ENCODE measurements at regions not wholly inside any gene's neighbourhood (a gene's known extent, or its start where the extent isn't known, plus 50 kb on each side); places are given as distances from the start of the nearest gene placed in this dataset.
A peak's percentile ranks its signal among the peaks of the same experiment; 100 is the strongest.

DNA sequence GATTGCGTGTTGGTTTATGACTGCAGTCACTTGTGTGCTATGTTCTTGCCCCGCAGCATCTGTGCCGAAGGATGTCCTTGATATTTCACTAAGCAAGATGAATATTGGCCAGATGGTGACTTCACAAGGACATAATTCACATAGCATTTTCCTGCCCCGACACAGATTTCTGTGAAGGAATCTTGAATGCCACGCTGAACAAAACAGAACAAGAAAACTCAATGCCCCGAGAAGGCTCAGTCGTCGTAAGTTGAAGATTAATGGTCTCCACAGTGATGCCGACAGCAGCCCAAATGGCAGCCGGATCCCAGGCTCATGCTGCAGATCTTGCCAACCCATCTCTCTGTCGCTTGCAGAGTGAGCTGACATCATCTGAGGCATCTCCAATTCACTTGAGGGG, 145.9 kb downstream of the CPEB2 start:
- no peak for ATAC-seq
- Histone ChIP-seq H3K4me1 (peaks cover 12% of the 10 kb centered on the region), H3K4me3 (no peak overlapping the region), H3K27me3 (ENCODE audit: low read depth) (no peaks in the 10 kb centered on the region), H3K27ac (no peak overlapping the region), H3K36me3 (no peaks in the 10 kb centered on the region), H3K9me3 (no peaks in the 10 kb centered on the region)
- intact Hi-C loops (cut with DNase I): no loop called here
- TF ChIP-seq CTCF (IDR thresholded peaks at IDR 0.05): no peak
- DNase-seq: no peak

GRCh38 chr4:15148691-15149090, 146.4 kb downstream of the CPEB2 start:
- TF ChIP-seq CTCF (IDR thresholded peaks at IDR 0.05): no peak
- Histone ChIP-seq H3K9me3 (no peaks in the 10 kb centered on the region), H3K27me3 (ENCODE audit: low read depth) (no peaks in the 10 kb centered on the region), H3K27ac (no peak overlapping the region), H3K4me3 (no peak overlapping the region), H3K36me3 (no peaks in the 10 kb centered on the region), H3K4me1 (peaks cover 12% of the 10 kb centered on the region)
- no peak for DNase-seq
- ATAC-seq: no peak
- intact Hi-C loops (cut with DNase I): no loop called here

DNA sequence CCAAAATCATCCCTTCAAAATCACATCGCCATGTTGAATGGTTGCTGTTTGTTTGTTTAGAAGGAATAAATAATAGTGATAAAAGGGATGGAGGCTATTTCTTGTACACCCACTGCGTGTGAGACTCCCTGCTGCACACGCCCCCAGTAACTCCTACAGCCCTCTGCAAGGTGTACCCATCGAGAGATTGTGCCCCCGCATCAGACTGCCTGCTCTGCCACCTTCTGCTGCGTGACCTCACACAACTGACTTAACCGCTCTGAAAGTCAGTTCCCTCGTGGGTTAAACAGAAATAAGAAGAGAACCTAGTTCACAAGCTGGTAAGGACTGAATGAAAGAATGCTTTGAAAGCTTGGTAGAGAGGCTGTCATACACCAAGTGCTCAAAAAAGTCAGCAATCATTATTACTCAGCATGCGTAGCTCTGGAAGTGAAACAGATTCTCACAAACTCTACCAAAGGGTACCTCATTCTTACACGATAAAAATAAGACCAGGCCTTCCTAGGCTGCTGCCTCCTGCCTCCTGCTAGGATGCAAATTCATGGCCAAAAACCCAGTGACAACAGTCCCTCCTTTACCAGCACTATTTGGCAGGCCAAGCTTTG, 147.1 kb downstream of the CPEB2 start:
- intact Hi-C loops (cut with DNase I): no loop called here

GRCh38 chr4:15149839-15150592, 147.7 kb downstream of the CPEB2 start:
- intact Hi-C loops (cut with DNase I): no loop called here
- Histone ChIP-seq H3K27me3 (ENCODE audit: low read depth) (no peaks in the 10 kb centered on the region), H3K27ac (no peak overlapping the region), H3K4me1 (peaks cover 12% of the 10 kb centered on the region), H3K4me3 (no peak overlapping the region), H3K9me3 (no peaks in the 10 kb centered on the region), H3K36me3 (no peaks in the 10 kb centered on the region)
- peak; percentile 79 to 85 for ATAC-seq
- no peak for TF ChIP-seq CTCF (IDR thresholded peaks at IDR 0.05)
- DNase-seq: peak; percentile 82

More for the DNA sequence above, 147.1 kb downstream of the CPEB2 start:
- Histone ChIP-seq H3K36me3 (no peaks in the 10 kb centered on the region), H3K4me3 (no peak overlapping the region), H3K27me3 (ENCODE audit: low read depth) (no peaks in the 10 kb centered on the region), H3K27ac (no peak overlapping the region), H3K9me3 (no peaks in the 10 kb centered on the region), H3K4me1 (peaks cover 12% of the 10 kb centered on the region)
- no peak for TF ChIP-seq CTCF (IDR thresholded peaks at IDR 0.05)
- ATAC-seq (no peak), DNase-seq (no peak)

- no peaks in the 10 kb centered on the region for H3K27me3 ChIP-seq (ENCODE audit: low read depth)
- no peak overlapping the region for H3K4me3 ChIP-seq
- H3K36me3 ChIP-seq: no peaks in the 10 kb centered on the region
- H3K9me3 ChIP-seq: no peaks in the 10 kb centered on the region
- H3K4me1 ChIP-seq: peaks cover 12% of the 10 kb centered on the region
- ATAC-seq: no peak
- H3K27ac ChIP-seq: no peak overlapping the region
- DNase-seq: no peak
- TF ChIP-seq CTCF (IDR thresholded peaks at IDR 0.05): no peak
- intact Hi-C loops (cut with DNase I): no loop called here
Observed at GRCh38 chr4:15150631-15151030, 148.3 kb downstream of the CPEB2 start.

Measured in lower lobe of right lung (tissue), 2 donors.